MV-4-11 (cell line): ENCODE measurements at regions not wholly inside any gene's neighbourhood (a gene's known extent, or its start where the extent isn't known, plus 50 kb on each side); places are given as distances from the start of the nearest gene placed in this dataset.

Experiments
- DNase-seq: peaks from one replicate; lab custom pipeline; 2025; lab: John Stamatoyannopoulos, UW

DNA sequence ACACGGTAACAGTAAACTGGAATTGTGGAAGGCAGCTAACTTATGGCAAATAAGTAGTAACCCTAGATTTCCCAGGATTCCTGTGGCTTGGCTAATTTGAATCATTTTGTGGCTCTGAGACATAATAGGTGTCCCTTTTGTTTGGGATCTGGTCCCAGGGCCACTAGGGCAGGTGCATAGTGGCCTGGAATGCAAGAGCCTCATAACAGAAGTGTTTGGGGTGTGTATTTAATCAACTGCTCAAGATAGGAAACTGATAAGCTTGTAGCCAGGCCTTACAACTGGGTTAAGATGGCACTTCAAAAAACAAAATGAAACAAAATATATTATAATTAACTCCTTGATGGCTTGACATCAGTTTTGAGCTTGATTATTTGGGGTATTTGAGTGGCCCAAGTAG, 541.8 kb downstream of the ETV1 start:
- no peak for DNase-seq

DNA sequence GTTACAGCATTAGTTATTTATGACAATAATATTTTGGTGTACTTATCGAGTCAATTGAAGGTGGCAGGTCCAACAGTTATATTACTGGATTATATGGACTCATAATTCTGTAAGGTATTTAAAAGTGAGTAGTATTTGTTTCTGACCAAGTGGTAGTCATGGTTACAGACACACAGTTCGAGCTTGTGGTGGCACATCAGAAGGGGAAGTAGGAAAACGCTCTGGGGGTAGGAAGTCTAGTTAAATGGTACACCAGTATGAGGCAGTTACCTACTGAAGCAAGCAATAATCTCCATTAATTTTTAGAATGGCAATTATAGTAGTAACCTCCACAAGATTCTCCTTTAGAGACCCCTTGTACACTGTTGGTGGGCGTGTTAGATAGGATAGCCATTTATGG, 541.2 kb downstream of the ETV1 start:
- peak; percentile 56 for DNase-seq

DNA sequence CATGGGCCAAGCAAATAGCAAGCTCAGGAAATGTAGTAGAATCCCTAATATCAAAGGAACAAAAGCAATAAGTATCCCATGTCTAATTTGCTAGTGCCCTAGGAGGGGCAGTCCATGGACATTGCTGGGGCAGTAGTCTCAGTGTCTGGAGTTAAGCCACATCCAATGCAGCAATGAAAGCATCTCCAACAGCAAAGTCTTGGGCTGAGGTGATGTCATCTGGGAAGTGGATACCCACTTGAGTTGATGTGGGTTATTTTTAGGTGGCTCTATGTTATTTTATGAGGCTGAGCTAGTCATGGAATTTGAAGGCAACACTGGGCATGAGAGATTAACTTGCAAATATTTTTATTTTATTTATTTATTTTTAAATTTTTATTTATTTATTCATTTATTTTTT, 540.0 kb downstream of the ETV1 start:
- no peak for DNase-seq

DNA sequence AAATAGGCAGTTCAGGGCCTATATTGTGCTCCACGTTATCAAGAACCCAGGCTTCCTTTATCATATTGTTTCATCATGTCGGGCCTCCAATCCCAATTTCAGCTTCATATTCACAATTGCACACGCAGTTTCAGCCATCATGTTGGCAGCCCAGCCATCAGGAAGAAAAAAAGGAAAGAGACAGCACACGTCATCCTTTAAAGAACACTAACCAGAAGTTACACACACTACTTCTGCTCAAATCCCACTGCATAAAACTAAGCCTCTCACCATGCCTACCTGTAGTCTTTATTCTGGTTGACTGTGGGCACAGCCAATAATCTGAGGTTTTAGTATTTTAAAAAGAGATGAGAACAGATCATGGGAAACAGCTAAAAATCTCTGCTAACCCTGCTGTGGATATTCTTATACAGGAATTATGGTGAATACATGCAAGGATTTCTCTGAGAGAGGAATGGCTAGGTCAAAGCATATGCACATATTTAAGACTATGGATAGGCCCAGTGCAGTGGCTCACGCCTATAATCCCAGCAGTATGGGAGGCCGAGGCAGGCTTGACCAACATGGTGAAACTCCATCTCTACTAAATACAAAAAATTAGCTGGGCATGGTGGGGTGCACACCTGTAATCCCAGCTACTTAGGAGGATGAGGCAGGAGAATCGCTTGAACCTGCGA, 534.4 kb downstream of the ETV1 start:
- DNase-seq, result no peak

DNA sequence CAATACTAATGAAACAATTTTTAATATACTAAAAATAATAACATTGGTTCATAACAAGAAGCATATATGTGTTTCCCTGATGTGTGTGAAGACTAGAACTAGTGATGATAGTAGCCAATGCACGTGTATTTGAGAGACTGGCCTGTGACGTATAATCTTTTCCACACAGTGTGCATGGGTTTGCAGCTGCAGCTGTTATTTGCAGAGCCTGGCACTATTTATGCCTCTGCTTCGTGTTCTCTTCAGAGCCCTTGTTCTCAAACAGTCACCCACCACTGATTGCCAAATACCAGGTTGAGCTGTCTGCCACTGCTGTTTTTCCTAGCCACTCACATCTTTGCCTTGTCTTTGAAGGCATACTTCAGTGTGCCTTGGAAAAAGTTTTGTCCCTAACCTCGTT, 531.7 kb downstream of the ETV1 start:
- no peak for DNase-seq

DNA sequence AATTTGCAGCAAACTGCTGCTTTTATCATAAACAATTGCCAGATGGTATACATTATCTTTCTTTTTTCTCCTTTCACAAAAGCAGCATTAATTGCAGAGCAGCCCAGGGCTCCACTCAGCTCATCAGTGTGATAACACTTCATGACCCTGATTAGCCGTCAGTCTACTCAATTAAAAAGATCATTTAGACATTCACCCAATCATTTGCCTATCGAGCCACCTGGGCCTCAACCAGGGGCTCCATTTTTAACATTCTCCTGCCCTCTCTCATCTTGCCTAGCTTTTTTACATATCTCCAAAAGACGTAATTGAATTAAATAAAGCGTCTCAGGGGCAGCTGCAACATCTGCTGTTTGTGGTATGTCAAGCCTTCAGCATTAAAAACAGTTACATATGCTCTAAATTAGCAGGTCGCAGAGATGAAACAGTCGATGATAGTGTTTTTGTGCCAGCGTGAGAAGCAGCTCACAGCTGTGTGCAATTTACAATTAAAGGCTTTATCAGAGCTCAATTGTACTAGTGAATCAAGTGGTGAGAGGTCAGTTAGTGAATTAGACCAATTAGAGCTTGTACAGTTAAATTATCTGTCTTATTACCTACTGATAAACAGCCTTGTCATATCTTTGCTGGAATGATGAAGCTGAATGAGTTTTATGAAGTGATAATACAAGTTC, 522.5 kb downstream of the ETV1 start:
- no peak for DNase-seq

DNA sequence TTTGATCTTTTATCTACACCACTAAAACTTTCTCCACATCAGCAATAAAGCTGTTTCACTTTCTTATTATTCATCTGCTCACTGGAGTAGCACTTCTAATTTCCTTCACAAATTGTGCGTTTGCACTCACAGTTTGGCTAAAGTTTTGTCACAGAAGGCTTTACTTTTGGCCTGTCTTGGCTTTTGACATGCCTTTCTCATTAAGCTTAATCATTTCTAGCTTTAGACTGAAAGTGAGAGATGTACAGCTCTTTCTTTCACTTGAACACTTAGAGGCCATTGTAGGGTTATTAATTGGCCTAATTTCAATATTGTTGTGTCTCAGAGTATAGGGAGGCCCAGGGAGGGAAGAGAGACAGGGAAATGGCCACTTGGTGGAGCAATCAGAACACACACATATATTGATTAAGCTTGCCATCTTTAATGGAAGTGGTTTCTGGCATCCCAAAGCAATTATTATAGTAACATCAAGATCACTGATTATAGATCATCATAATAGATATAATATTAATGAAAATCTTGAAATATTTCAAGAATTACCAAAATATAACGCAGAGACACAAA, 512.5 kb downstream of the ETV1 start:
- DNase-seq, result no peak

DNA sequence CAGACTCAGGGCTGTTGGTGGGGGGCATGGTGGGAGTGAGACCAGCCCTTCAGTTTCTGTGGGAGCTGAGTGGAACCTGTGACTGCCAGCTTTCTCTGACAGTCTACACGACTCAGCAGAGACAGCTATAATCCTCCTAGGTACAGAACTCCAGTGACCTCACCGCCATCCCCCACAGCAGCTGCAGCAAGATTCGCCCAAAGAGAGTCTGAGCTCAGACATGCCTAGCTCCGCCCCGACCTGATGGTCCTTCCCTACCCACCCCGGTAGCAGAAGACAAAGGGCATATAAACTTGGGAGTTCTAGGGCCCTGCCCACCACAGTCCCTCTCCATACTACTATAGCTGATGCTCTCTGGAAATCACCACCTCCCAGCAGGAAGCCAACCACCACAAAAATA, 500.1 kb downstream of the ETV1 start:
- DNase-seq, result no peak

DNA sequence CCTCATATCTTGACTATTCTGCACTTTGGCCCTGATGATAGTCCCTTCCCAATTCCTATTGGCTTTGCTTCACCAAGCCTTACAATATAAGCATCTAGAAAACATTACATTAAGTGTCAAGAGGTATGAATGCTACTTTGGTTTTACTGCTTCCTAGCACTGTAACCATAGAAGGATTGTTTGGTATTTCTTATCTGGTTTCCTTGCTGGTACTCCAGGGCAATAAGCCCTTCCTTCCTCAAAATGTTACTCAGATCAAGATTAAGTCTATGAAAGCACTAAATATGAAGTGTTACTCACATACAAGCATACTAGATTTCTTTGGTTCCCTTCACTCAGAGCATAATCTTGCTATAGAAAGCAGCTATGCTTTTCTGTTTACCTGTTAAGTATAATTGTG, 492.5 kb downstream of the ETV1 start:
- no peak for DNase-seq

DNA sequence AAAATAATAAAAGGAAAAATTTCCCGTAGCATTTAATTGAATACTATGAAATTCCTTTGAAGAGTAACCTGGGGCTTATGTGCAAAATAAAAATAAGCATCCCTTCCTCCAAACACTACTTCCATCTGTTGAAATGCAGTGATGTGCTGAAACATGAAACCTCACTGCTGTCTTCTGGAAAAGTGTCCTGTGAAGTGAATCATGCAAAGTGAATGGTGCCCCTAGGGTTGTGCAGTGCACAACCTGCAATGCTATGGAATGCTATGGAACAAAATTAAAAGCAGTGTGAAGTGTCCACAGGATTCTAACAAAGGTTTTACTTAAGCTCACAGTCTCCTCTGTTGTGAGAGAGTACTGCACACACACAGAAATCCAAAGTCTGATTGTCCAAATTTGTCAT, 480.9 kb downstream of the ETV1 start:
- no peak for DNase-seq

DNA sequence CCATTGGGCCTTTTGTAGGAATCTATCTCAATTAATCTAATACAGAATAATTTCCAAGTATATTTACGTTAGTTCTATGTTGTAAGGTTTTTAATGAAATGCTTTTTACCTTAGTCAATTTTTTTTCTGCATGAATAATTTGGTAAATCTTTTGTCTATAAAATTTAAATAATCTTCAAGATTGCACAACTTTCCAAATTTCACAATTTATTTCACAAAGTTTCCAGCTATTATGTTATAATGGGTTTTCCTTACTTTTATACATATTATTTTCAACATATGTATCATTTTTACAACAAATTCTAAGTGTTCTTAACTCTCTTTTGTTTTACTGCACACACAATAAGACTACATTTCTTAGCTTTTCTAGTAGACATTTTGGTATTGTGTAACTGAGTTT, 470.7 kb downstream of the ETV1 start:
- DNase-seq, result no peak

DNA sequence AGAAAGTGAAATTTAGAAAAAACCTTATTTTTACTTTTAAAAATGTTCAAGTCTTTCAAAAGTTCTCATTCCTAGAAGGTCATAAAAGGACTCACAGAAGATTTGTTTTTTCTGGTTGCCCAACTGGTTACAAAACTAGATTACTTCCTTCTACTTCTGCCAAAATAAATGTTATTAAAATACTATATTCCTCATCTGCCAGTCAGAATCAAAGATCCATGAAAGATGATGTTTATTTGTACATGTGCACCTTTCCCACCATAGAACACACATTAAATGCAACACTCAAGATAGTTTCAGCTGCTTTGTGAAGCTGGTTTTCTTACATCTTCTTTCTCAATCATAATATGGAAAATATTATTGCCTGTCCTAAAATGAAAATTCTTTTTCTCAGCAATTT, 465.4 kb downstream of the ETV1 start:
- no peak for DNase-seq

DNA sequence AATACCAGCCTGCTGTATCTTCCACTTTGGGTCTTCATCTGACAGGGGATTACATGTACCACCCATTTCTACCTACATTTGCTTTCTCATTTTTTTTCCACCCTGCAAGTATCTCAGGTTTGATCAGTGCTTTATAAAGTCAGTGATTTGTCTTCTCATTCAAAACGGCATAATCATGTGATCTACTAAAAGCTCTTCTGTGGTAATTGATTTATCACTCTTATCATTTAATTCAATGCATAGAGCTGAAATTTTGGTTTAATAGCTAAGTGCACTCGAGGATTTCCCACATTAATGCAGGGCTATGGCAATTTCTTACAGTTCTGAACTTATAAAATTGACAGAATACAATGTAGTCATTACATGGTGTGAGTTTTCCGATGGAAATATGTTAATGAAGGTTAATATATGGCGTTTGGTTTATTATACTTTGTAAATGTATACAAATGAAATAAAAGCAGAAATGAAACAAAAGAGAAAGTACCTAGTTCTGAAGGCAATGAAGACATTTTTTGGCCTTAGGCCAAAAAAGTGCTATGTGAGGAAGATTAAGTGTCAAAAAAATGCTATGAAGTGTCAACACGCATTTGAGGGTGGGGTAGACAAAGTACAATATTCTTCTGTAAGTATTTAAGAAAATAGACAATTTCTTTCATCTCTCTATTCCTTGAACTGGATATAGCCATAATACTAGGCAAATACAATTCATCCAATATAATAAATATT, 457.3 kb downstream of the ETV1 start:
- DNase-seq, result no peak

DNA sequence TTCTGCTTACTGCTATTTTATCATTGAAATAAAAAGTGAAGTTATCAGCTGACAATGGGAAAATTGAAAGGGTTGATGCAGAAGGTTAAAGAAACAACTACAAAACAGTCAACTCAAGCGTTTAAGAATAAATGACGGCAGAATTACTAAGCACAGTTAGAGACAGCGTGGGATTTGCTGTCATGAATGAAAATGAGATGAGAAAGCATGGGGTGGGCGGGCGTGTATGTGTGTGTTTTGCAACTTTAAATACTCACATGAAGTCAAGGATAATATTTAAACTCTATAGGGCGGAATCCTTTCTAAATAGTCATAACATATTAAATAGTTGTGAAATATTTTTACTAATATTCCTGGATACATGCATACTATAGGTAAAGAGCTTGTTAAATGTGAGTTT, 450.8 kb downstream of the ETV1 start:
- no peak for DNase-seq

DNA sequence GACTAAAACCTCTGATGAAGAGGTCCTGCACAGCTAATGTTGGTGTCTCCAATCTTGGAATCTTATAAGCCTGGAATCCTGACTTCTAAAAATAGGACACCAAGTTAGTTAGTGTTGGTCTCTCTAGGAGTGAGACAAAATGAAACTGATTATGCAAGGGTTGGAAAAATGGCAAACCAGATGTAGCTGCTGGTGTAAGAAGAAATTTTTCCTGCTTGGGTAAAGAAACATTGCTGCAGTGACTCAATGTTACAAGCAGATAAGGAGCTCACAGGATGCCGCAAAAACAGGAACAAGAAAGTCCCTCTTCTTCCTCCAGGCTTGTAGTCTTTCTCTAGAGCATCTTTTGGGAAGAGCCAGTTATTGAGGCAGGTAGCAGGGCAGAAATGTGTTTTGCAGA, 449.0 kb downstream of the ETV1 start:
- no peak for DNase-seq

DNA sequence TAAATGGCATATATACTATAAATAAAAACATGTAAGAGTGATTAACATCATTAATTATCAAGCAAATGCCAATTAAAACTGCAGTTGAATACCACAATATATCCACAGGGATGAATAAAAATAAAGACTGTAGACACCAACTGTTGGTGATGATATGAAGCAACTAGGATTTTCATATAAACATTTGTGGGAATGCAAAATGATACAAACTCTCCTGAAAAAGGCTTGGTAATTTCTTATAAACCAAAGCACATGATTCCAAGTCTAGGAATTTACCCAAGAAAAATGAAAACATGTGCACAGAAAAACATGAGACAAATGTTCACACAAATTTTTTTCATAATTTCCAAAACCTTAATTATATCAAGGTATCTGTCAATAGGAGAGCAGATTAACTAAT, 448.1 kb downstream of the ETV1 start:
- no peak for DNase-seq

DNA sequence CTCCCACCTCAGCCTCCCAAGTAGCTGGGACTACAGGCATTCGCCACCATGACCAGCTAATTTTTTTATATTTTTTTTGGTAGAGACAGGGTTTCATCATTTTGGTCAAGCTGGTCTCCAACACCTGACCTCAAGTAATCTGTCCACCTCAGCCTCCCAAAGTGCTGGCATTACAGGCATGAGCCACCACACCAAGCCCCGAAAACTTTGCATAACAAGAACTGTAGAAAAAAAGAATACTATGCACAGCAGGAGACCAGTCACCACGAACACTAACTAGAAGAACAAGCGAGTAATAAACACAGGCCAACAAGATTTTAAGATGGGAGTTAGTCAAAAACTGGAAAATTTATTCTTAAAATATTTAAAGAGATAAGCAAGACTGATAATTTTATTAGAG, 447.0 kb downstream of the ETV1 start:
- DNase-seq, result no peak

DNA sequence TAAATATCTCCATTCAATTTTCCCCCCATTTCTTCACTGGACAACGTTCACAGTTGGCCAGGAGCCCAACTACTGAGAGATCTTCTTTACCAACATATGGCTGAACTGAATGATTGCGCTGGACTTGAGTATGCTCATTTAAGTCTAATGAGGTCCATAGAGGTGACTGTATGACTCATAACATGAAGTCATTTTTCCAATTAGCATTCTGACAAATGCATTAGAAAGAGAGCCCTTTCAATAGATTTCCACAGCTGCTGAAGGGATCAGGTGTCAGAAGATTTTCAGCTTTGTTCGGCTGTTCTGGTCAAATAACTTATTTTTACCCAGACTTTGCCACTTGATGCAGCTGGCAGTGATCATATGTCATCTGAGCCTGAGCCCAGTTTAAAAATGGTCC, 438.0 kb downstream of the ETV1 start:
- DNase-seq, result no peak

DNA sequence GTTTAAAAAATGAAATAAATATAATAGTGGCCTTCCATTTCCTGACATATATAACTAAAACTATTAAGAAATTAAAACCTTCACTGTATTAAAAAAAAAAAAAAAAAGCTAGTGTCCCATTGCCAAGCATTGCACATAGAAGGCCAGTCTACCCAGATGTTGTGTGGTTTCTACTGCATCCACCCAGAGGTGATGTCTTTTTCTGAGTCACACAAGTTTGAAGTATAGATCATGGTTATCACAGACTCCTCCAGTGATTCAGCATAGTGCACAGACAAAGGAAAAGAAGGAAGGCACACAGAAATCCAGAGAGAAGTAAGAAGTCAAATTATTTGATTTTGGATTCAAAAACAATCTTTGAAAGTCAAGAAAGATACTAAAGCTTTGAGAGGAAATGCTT, 429.0 kb downstream of the ETV1 start:
- no peak for DNase-seq

DNA sequence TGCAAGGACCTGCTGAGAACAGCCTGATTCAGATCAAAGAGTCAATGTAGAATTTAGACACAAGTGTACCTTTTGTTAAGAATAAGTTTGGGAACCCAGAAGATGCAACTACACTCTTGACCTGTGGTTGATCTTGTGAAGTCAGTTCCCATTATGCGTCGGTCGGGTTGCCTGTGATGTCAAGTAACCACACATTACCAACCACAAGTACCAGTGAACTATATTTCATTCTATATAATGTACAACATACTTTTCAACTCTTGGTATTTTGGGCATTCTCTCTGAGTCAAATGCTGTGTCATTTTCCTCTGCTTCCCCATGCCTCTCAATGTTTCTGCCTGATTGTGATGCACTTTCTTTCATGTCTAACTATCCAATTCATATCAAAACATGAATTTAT, 426.2 kb downstream of the ETV1 start:
- peak; percentile 35 for DNase-seq

DNA sequence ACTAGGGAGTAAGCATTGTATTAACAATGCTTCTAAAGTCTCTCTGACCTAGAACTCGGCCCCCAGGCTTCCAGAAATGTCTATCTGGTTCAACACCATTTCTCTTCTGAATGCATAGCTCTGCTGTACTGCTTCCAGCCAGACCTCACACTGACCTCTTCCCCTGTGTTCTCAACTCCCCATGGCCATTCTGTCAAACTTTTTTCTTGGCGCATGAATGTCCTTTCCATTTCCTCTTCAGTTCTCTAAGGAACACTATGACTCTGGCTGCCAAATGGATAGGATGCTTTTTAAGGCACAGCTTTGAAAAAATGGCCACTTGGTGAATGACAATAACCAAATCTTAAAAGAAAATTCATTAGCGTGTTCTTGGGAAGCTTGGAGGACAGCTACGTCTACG, 425.8 kb downstream of the ETV1 start:
- DNase-seq, result no peak

DNA sequence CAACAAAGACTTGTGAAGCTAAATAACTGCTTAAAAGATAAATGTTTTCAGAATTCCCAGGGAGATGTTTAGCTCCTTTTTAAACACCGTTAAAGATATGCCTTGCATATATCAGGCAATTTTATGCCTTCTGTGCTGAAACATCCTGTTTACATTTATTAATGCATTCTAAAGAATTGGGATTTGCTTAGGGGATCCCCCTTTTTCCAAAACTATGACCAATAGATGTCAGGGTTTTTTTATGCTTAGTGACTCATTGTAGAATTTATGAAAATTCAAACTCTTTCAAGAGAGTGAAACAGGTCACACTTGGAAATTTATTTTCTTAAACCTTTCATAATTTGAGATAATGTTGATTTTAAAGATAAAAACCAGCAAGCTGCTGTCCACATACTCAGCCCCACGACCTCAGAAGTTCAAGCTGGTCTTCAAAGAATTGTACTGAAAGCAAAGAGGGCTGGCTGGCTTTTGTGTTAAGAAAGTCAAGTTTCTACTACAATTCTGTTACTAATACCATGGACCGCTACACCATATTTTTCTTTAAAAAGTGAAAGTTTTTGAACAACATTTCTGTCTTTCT, 411.8 kb downstream of the ETV1 start:
- DNase-seq, result no peak

DNA sequence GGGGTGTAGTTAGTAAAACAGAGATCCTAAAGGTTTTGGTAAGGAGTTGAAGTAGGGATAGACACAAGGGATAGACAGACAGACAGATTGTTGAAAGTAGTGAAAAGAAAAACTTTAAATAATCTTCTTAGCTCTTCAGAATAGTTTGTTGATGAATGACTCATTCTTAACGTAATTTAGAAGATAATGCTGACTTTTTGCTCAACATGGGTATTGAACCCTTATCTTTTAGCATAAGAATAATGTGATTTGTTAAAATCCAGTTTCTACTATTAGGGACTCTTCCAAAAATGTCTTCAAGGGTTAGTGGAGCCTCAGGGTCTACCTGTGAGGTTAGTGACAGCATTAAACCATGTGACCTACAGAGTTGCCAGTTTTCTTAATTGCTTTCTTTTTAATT, 411.2 kb downstream of the ETV1 start:
- DNase-seq, result no peak
